Nephron progenitor cell (in vitro differentiated cells): ENCODE measurements at regions not wholly inside any gene's neighbourhood (a gene's known extent, or its start where the extent isn't known, plus 50 kb on each side); places are given as distances from the start of the nearest gene placed in this dataset.

Experiments
- DNase-seq: peaks from one replicate; pipeline ENCODE4 v3.0.0; 2021
- H3K27ac Mint-ChIP-seq: 2 replicates; pipeline ENCODE4 v1.8.0; 2021; ENCODE audit warnings: mild to moderate bottlenecking, moderate library complexity, mixed read lengths
- H3K27me3 Mint-ChIP-seq: 2 replicates; pipeline ENCODE4 v1.8.0; 2021; ENCODE audit warnings: mild to moderate bottlenecking, low read depth, mixed read lengths; ENCODE audit not compliant: poor library complexity
- H3K36me3 Mint-ChIP-seq: 2 replicates; pipeline ENCODE4 v1.8.0; 2021; ENCODE audit warnings: low read depth, mixed read lengths
- H3K4me1 Mint-ChIP-seq: 2 replicates; pipeline ENCODE4 v1.8.0; 2021; ENCODE audit warnings: mixed read lengths
- H3K4me3 Mint-ChIP-seq: 2 replicates; pipeline ENCODE4 v1.8.0; 2021; ENCODE audit warnings: mild to moderate bottlenecking, moderate library complexity, mixed read lengths
- H3K9me3 Mint-ChIP-seq: 2 replicates; pipeline ENCODE4 v1.8.0; 2021; ENCODE audit warnings: mild to moderate bottlenecking, moderate library complexity, mixed read lengths
- TF ChIP-seq, protein P1 (sequence below): fragments of 200-600 bp; sonication (generic); IDR thresholded peaks from 2 replicates; pipeline ENCODE4 v1.5.0; 2021; ENCODE audit warnings: antibody characterized with exemption

GRCh38 chr22:25351631-25352293 is 132.3 kb downstream of the CRYBB2 start:
- Mint-ChIP-seq H3K36me3 (peaks cover 48% of the 10 kb centered on the region), H3K27ac (no peak overlapping the region), H3K4me3 (no peak overlapping the region), H3K4me1 (no peaks in the 10 kb centered on the region), H3K9me3 (no peaks in the 10 kb centered on the region), H3K27me3 (no peaks in the 10 kb centered on the region)
- DNase-seq, result no peak
- TF ChIP-seq, protein P1, sequence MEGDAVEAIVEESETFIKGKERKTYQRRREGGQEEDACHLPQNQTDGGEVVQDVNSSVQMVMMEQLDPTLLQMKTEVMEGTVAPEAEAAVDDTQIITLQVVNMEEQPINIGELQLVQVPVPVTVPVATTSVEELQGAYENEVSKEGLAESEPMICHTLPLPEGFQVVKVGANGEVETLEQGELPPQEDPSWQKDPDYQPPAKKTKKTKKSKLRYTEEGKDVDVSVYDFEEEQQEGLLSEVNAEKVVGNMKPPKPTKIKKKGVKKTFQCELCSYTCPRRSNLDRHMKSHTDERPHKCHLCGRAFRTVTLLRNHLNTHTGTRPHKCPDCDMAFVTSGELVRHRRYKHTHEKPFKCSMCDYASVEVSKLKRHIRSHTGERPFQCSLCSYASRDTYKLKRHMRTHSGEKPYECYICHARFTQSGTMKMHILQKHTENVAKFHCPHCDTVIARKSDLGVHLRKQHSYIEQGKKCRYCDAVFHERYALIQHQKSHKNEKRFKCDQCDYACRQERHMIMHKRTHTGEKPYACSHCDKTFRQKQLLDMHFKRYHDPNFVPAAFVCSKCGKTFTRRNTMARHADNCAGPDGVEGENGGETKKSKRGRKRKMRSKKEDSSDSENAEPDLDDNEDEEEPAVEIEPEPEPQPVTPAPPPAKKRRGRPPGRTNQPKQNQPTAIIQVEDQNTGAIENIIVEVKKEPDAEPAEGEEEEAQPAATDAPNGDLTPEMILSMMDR, result no peak

DNA sequence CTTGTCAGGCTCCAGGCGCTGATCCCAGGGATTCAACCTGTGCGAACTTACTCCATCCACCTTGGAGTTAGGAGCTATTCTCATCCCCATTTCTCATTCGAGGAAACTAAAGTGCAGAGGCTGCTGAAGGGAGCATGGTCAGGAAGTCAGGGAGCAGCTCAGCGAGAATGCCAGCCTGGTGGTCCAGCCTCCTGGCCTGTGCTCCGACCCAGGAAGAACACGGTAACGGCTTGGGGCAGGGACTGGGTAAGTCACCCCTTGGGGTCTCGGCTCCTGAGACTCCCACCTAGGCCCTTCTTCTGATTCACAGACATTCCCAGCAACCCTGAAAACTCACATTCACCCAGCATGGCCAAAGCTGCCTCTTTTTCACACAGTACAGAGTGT is 132.8 kb downstream of the CRYBB2 start:
- TF ChIP-seq, protein P1, result no peak
- Mint-ChIP-seq H3K36me3 (peaks cover 48% of the 10 kb centered on the region), H3K4me3 (no peak overlapping the region), H3K27ac (no peak overlapping the region), H3K27me3 (no peaks in the 10 kb centered on the region), H3K4me1 (no peaks in the 10 kb centered on the region), H3K9me3 (no peaks in the 10 kb centered on the region)
- no peak for DNase-seq

DNA sequence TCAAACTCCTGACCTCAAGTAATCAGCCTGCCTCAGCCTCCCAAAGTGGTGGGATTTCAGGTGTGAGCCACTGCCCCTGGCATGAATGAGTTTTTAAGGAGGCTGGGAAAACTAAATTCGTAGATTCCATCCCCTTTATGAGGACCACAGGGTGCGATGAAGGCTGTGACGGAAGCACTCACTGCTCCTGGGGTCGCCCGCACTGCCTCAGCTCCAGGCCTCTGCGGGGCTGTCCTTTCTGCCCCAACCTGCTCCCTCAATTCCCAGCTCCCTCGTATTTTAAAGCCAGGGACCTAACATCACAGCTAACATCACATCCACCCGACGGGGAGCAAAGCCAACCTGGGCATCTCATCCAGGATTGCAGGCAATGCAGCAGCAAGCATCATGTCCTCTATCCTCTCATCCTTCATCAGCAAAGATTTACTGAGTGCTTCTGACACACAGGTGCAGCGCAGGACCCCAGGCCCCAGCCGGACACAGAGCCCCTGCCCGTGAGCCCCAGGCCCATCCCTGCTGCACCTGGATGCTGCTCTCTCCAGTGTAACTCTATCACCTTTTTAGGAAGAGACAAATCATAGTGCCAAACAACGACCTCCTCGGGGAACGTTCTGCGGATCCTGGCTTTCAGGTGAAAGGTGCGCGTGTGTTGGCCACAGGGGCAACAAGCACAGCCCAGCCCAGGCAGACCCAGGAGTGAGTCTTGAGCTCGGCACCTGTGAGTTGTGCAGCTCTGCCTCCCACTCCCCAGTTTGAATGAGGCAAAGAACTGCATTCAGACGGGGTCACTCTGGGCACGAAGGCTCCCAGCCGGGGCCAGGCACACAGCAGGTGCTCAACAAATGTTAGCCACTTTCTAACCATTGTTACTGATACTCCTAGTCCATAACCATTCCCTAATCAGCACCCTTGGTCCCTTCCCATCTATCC is 134.3 kb downstream of the CRYBB2 start:
- peaks cover 42% of the 10 kb centered on the region for H3K36me3 Mint-ChIP-seq
- TF ChIP-seq, protein P1, result no peak
- no peaks in the 10 kb centered on the region for H3K27me3 Mint-ChIP-seq
- H3K4me3 Mint-ChIP-seq, result no peak overlapping the region
- H3K27ac Mint-ChIP-seq, result no peak overlapping the region
- no peaks in the 10 kb centered on the region for H3K9me3 Mint-ChIP-seq
- DNase-seq, result no peak
- no peaks in the 10 kb centered on the region for H3K4me1 Mint-ChIP-seq

DNA sequence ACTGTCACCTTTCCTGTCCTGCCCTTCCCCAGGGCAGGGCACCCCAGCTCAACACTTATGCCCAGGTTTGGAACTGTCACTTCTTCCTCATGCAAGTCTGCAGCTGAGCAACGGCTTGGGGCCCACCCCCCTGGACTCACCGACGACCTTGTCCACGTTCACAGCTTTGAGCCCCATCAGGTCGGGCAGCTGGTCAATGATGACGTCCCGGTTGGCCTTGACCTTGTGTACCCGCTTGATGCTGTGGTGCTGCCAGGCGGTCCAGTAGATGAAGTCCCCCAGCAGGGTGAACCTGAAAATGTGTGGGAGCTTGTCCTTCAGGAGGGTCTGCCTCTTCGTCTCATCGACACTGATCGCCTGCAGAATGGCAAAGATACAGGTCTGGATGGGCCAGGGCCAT is 135.0 kb downstream of the CRYBB2 start:
- TF ChIP-seq, protein P1, result no peak
- H3K9me3 Mint-ChIP-seq, result no peaks in the 10 kb centered on the region
- no peak overlapping the region for H3K27ac Mint-ChIP-seq
- no peak overlapping the region for H3K4me3 Mint-ChIP-seq
- H3K27me3 Mint-ChIP-seq, result no peaks in the 10 kb centered on the region
- no peaks in the 10 kb centered on the region for H3K4me1 Mint-ChIP-seq
- peaks cover 39% of the 10 kb centered on the region for H3K36me3 Mint-ChIP-seq
- DNase-seq, result no peak

DNA sequence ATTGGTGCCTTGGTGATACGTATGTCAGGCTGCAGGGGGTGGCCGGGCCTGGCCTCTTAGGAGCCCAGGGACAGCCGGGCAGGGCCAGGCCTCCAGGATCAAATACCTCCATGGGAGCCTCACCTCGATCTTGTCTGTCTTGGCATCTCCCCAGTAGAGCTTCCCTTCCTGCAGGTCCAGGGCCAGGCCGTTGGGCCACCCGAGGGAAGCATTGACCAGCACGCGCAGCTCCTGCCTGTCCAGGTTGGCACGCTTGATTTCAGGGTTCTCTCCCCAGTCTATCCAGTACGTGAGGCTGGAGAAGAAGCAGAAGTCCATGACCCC is 137.7 kb downstream of the CRYBB2 start:
- H3K4me1 Mint-ChIP-seq, result no peaks in the 10 kb centered on the region
- no peak overlapping the region for H3K27ac Mint-ChIP-seq
- DNase-seq, result no peak
- H3K9me3 Mint-ChIP-seq, result no peaks in the 10 kb centered on the region
- TF ChIP-seq, protein P1, result no peak
- H3K36me3 Mint-ChIP-seq, result peaks cover 24% of the 10 kb centered on the region
- H3K27me3 Mint-ChIP-seq, result peaks cover 3% of the 10 kb centered on the region
- no peak overlapping the region for H3K4me3 Mint-ChIP-seq
